Mucosa of descending colon (tissue), 3 donors: ENCODE measurements at regions not wholly inside any gene's neighbourhood (a gene's known extent, or its start where the extent isn't known, plus 50 kb on each side); places are given as distances from the start of the nearest gene placed in this dataset.

Experiments
- ATAC-seq: fragments of 200-7000 bp; cut with Tn5 transposase; one replicate; pipeline ENCODE4 v1.9.1; 2020; ENCODE audit warnings: mild to moderate bottlenecking, moderate library complexity
- DNase-seq, 3 donors: peaks; one replicate each; pipeline ENCODE4 v3.0.0-alpha.2; 2020
- H3K36me3 ChIP-seq: fragments of 200-600 bp; one replicate; pipeline ENCODE4 v1.8.0; 2021; ENCODE audit warnings: low read depth, mild to moderate bottlenecking
- H3K4me1 ChIP-seq: fragments of 200-600 bp; one replicate; pipeline ENCODE4 v1.8.0; 2021; ENCODE audit warnings: low read depth, mild to moderate bottlenecking
- H3K4me3 ChIP-seq: fragments of 200-600 bp; one replicate; pipeline ENCODE4 v1.8.0; 2021; ENCODE audit warnings: mild to moderate bottlenecking
- H3K9me3 ChIP-seq: fragments of 200-600 bp; one replicate; pipeline ENCODE4 v1.8.0; 2021; ENCODE audit warnings: mild to moderate bottlenecking
- CTCF ChIP-seq: fragments of 200-600 bp; IDR thresholded peaks from one replicate; pipeline ENCODE4 v1.8.0; 2022; ENCODE audit warnings: antibody characterized with exemption, mild to moderate bottlenecking
- intact Hi-C, 2 donors: fragments of 100-400 bp; cut with DNase I in 1 of 2; cut with micrococcal nuclease in 1 of 2; formaldehyde crosslinking; loops; one replicate each; pipeline versions ENCODE4 v1.11.0 to v1.11.1; 2022; cut with DNase I, micrococcal nuclease
- donor health status: DM: no; HTN: no; CAD: no; lungs with moderate emphysema.
- donor health status: DM: no; HTN: no; CAD: no.
- donor health status: DM: no; HTN: yes; CAD: no.

- Histone ChIP-seq H3K36me3 (no peaks in the 10 kb centered on the region), H3K9me3 (peaks cover 3% of the 10 kb centered on the region), H3K4me3 (no peak overlapping the region), H3K4me1 (no peaks in the 10 kb centered on the region)
- no peak for DNase-seq
- intact Hi-C loops, result no loop called here
- no peak for TF ChIP-seq CTCF
- no peak for ATAC-seq
Observed at GRCh38 chr15:38648121-38648843, 83.7 kb upstream of the RASGRP1 start.

- intact Hi-C loops, result no loop called here
- no peak for ATAC-seq
Observed at GRCh38 chr15:38650384-38650783, 85.8 kb upstream of the RASGRP1 start.

GRCh38 chr15:38650936-38651327 lies 86.3 kb upstream of the RASGRP1 start:
- intact Hi-C loops, result no loop called here
- Histone ChIP-seq H3K9me3 (no peaks in the 10 kb centered on the region), H3K4me3 (no peak overlapping the region), H3K4me1 (no peaks in the 10 kb centered on the region), H3K36me3 (no peaks in the 10 kb centered on the region)
- DNase-seq (no peak), ATAC-seq (no peak)
- TF ChIP-seq CTCF, result no peak

More at GRCh38 chr15:38650384-38650783, 85.8 kb upstream of the RASGRP1 start:
- DNase-seq, result no peak
- Histone ChIP-seq H3K4me3 (no peak overlapping the region), H3K36me3 (no peaks in the 10 kb centered on the region), H3K9me3 (no peaks in the 10 kb centered on the region), H3K4me1 (no peaks in the 10 kb centered on the region)
- TF ChIP-seq CTCF, result no peak

GRCh38 chr15:38651328-38652038 lies 86.9 kb upstream of the RASGRP1 start:
- H3K4me1 ChIP-seq, result no peaks in the 10 kb centered on the region
- TF ChIP-seq CTCF, result no peak
- H3K36me3 ChIP-seq, result no peaks in the 10 kb centered on the region
- no peaks in the 10 kb centered on the region for H3K9me3 ChIP-seq
- H3K4me3 ChIP-seq, result no peak overlapping the region
- DNase-seq (peak in 2 of 3 donors; percentile 26 to 59), ATAC-seq (peak; percentile 70)
- intact Hi-C loops, result no loop called here

GRCh38 chr15:38652183-38652794 lies 87.7 kb upstream of the RASGRP1 start:
- ATAC-seq (no peak), DNase-seq (no peak)
- H3K4me3 ChIP-seq, result no peak overlapping the region
- H3K9me3 ChIP-seq, result no peaks in the 10 kb centered on the region
- no peaks in the 10 kb centered on the region for H3K4me1 ChIP-seq
- TF ChIP-seq CTCF, result no peak
- H3K36me3 ChIP-seq, result no peaks in the 10 kb centered on the region
- intact Hi-C loops, result no loop called here
